ENCODE measurements at regions not wholly inside any gene's neighbourhood (a gene's known extent, or its start where the extent isn't known, plus 50 kb on each side); places are given as distances from the start of the nearest gene placed in this dataset.

DNA sequence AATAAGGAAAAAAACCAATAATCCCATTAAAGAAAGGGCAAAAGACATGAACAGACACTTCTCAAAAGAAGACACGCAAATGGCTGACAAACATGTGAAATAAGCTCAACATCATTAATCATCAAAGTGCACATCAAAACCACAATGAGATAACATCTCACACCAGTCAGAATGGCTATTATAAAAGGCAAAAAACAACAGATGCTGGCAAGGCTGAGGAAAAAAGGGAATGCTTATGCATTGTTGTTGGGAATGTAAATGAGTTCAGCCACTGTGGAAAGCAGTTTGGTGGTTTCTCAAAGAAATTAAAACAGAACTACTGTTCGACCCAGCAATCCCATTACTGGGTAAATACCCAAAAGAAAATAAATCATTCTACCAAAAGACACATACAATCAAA lies 285.6 kb downstream of the NR4A2 start:
- Mint-ChIP-seq H3K4me1 (ENCODE audit: low read depth) (no peaks in the 10 kb centered on the region), H3K36me3 (ENCODE audit: low read depth) (peaks cover 4% of the 10 kb centered on the region), H3K4me3 (ENCODE audit: unreplicated experiment) (no peak overlapping the region), H3K27me3 (ENCODE audit: low read depth) (no peaks in the 10 kb centered on the region), H3K9me3 (ENCODE audit: low read depth) (peaks cover 25% of the 10 kb centered on the region), H3K27ac (ENCODE audit: unreplicated experiment) (no peak overlapping the region)
- no peak for DNase-seq (ENCODE audit: low spot score)
- TF ChIP-seq, protein P1, sequence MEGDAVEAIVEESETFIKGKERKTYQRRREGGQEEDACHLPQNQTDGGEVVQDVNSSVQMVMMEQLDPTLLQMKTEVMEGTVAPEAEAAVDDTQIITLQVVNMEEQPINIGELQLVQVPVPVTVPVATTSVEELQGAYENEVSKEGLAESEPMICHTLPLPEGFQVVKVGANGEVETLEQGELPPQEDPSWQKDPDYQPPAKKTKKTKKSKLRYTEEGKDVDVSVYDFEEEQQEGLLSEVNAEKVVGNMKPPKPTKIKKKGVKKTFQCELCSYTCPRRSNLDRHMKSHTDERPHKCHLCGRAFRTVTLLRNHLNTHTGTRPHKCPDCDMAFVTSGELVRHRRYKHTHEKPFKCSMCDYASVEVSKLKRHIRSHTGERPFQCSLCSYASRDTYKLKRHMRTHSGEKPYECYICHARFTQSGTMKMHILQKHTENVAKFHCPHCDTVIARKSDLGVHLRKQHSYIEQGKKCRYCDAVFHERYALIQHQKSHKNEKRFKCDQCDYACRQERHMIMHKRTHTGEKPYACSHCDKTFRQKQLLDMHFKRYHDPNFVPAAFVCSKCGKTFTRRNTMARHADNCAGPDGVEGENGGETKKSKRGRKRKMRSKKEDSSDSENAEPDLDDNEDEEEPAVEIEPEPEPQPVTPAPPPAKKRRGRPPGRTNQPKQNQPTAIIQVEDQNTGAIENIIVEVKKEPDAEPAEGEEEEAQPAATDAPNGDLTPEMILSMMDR (IDR thresholded peaks at IDR 0.05) = no peak

DNA sequence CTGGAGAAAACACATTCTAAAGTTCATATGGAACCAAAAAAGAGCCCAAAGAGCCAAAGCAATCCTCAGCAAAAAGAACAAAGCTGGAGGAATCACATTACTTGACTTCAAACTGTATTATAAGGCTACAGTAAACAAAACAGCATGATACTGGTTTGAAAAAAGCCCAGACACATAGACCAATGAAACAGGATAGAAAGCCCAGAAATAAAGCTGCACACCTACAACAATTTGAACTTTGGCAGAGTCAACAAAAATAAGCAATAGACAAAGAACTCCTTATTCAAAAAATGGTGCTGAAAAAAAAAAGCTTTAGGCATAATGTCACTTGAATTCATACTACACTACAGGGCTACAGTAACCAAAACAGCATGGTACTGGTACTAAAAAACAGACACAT lies 289.6 kb downstream of the NR4A2 start:
- Mint-ChIP-seq H3K27me3 (ENCODE audit: low read depth) (no peaks in the 10 kb centered on the region), H3K4me3 (ENCODE audit: unreplicated experiment) (no peak overlapping the region), H3K9me3 (ENCODE audit: low read depth) (peaks cover 18% of the 10 kb centered on the region), H3K4me1 (ENCODE audit: low read depth) (no peaks in the 10 kb centered on the region), H3K27ac (ENCODE audit: unreplicated experiment) (no peak overlapping the region), H3K36me3 (ENCODE audit: low read depth) (no peaks in the 10 kb centered on the region)
- TF ChIP-seq, protein P1 (IDR thresholded peaks at IDR 0.05) = no peak
- no peak for DNase-seq (ENCODE audit: low spot score)

DNA sequence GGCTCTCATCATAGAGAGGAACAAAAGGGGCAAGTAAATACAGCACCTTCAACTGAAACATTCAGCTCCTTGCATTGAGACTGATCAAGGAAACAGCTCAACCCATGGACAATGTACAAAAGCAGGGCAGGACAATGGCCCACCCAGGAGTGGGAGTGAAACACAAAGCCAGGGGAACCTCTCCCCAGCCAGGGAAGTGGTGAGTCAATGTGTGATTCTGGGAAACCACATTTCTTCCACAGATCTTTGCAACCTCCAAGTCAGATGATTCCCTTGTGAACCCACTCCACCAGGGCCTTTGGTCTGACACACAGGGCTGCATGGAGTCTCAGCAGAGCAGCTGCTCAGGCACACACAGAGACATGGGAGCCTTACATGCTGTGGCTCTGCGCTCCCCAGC lies 294.5 kb downstream of the NR4A2 start:
- no peak for DNase-seq (ENCODE audit: low spot score)
- peaks cover 10% of the 10 kb centered on the region for H3K9me3 Mint-ChIP-seq (ENCODE audit: low read depth)
- H3K27ac Mint-ChIP-seq (ENCODE audit: unreplicated experiment) = no peak overlapping the region
- no peaks in the 10 kb centered on the region for H3K27me3 Mint-ChIP-seq (ENCODE audit: low read depth)
- no peaks in the 10 kb centered on the region for H3K36me3 Mint-ChIP-seq (ENCODE audit: low read depth)
- H3K4me1 Mint-ChIP-seq (ENCODE audit: low read depth) = no peaks in the 10 kb centered on the region
- TF ChIP-seq, protein P1 (IDR thresholded peaks at IDR 0.05) = no peak
- H3K4me3 Mint-ChIP-seq (ENCODE audit: unreplicated experiment) = no peak overlapping the region

DNA sequence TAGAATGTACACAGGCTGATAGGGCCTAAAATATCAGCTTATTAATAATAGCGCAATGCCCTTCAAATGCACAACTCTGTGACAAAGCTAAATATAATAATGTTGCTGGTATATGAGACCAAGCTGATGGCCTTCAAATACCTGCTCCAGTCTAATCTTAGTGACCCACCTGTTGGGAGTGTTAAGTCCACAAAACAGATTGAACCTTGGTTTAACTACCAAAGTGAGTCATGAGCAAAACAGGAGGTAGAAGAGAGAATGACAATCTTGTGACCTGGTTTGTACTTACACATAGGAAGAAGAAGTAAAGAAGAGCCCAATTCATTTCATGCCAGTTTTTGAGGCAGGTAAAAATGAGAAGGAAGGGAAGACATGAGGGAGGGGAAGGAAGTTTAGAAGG lies 295.0 kb downstream of the NR4A2 start:
- DNase-seq (ENCODE audit: low spot score) = no peak
- Mint-ChIP-seq H3K9me3 (ENCODE audit: low read depth) (peaks cover 5% of the 10 kb centered on the region), H3K4me3 (ENCODE audit: unreplicated experiment) (no peak overlapping the region), H3K27me3 (ENCODE audit: low read depth) (no peaks in the 10 kb centered on the region), H3K36me3 (ENCODE audit: low read depth) (no peaks in the 10 kb centered on the region), H3K27ac (ENCODE audit: unreplicated experiment) (no peak overlapping the region), H3K4me1 (ENCODE audit: low read depth) (no peaks in the 10 kb centered on the region)
- TF ChIP-seq, protein P1 (IDR thresholded peaks at IDR 0.05) = no peak

DNA sequence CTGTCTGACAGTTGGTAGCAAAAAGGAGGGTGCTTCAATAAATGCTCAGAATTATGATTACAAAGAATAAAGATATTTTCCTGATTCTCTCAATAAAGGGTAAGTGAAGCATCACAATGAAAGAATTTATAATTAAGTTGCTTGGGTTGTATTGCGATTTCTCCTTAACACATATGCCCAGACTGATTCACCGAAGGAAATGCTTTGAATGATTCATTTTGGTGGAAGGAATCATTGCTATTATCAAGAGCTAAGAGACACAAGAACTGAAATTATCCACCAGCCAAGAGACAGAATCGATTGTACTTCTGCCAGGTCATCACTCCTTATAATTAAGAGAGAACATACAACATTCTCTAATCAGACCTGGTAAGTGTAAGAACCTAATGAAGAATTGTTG lies 301.4 kb downstream of the NR4A2 start:
- Mint-ChIP-seq H3K27ac (ENCODE audit: unreplicated experiment) (no peak overlapping the region), H3K4me1 (ENCODE audit: low read depth) (no peaks in the 10 kb centered on the region), H3K4me3 (ENCODE audit: unreplicated experiment) (no peak overlapping the region), H3K36me3 (ENCODE audit: low read depth) (no peaks in the 10 kb centered on the region), H3K9me3 (ENCODE audit: low read depth) (no peaks in the 10 kb centered on the region), H3K27me3 (ENCODE audit: low read depth) (no peaks in the 10 kb centered on the region)
- TF ChIP-seq, protein P1 (IDR thresholded peaks at IDR 0.05) = no peak
- no peak for DNase-seq (ENCODE audit: low spot score)

Measured in chondrocyte (in vitro differentiated cells).